DOHH2 (cell line): ENCODE measurements at regions not wholly inside any gene's neighbourhood (a gene's known extent, or its start where the extent isn't known, plus 50 kb on each side); places are given as distances from the start of the nearest gene placed in this dataset.

Source experiments
- H3F3A ChIP-seq: fragments of 200-600 bp; sonication (generic), shearing (Covaris generic); 2 replicates; pipeline ENCODE4 v1.6.0; 2016; ENCODE audit warnings: antibody characterized with exemption, mild to moderate bottlenecking; ENCODE audit not compliant: control insufficient read depth, insufficient read depth
- H3K27ac ChIP-seq: fragments of 200-600 bp; sonication (generic); 2 replicates; pipeline ENCODE4 v1.5.1; 2014; ENCODE audit warnings: low read depth, mild to moderate bottlenecking, low read length, moderate library complexity
- H3K27me3 ChIP-seq: fragments of 200-600 bp; sonication (generic); 2 replicates; pipeline ENCODE4 v1.6.1; 2014; ENCODE audit warnings: mild to moderate bottlenecking, low read length, mixed read lengths; ENCODE audit not compliant: control insufficient read depth
- H3K36me3 ChIP-seq: fragments of 200-600 bp; sonication (generic); 2 replicates; pipeline ENCODE4 v1.6.1; 2014; ENCODE audit warnings: mild to moderate bottlenecking, low read length, moderate library complexity, mixed read lengths; ENCODE audit not compliant: control insufficient read depth
- H3K4me1 ChIP-seq: fragments of 200-600 bp; sonication (generic); 2 replicates; pipeline ENCODE4 v1.6.1; 2014; ENCODE audit warnings: mild to moderate bottlenecking, low read length, mixed read lengths; ENCODE audit not compliant: control insufficient read depth
- H3K4me2 ChIP-seq: fragments of 200-600 bp; sonication (generic); 2 replicates; pipeline ENCODE4 v1.6.0; 2014; ENCODE audit warnings: mild to moderate bottlenecking, low read length, moderate library complexity
- H3K4me3 ChIP-seq: fragments of 200-600 bp; sonication (generic); 2 replicates; pipeline ENCODE4 v1.5.1; 2014; ENCODE audit warnings: mild to moderate bottlenecking, low read length, mixed read lengths
- H3K79me2 ChIP-seq: fragments of 200-600 bp; sonication (generic); 2 replicates; pipeline ENCODE4 v1.6.1; 2014; ENCODE audit warnings: mild to moderate bottlenecking, low read length, mixed read lengths; ENCODE audit not compliant: control insufficient read depth
- H3K9me2 ChIP-seq: fragments of 200-600 bp; sonication (generic); replicated peaks from 2 replicates; pipeline ENCODE4 v1.6.1; 2014; ENCODE audit warnings: mild to moderate bottlenecking, low read length, mixed read lengths; ENCODE audit not compliant: control insufficient read depth
- H3K9me3 ChIP-seq: fragments of 200-600 bp; sonication (generic); 2 replicates; pipeline ENCODE4 v1.6.1; 2014; ENCODE audit warnings: antibody characterized with exemption, low read length, mixed read lengths; ENCODE audit not compliant: control insufficient read depth, insufficient read depth
- H4K20me1 ChIP-seq: fragments of 200-600 bp; sonication (generic); 2 replicates; pipeline ENCODE4 v1.6.0; 2014; ENCODE audit warnings: low read depth, mild to moderate bottlenecking, antibody characterized with exemption, low read length, moderate library complexity; ENCODE audit not compliant: control insufficient read depth, insufficient read depth
- EZH2phosphoT487 ChIP-seq: fragments of 200-600 bp; sonication (generic); IDR thresholded peaks from 2 replicates; pipeline ENCODE4 v1.6.1; 2017; ENCODE audit warnings: borderline replicate concordance, mild to moderate bottlenecking, antibody characterized with exemption, low read length, moderate library complexity, mixed read lengths
- TF ChIP-seq, protein P1 (sequence below): fragments of 200-600 bp; sonication (generic); IDR thresholded peaks from one replicate; pipeline ENCODE4 v1.5.1; 2014; ENCODE audit warnings: antibody characterized with exemption, mild to moderate bottlenecking, low read depth, low read length; ENCODE audit not compliant: poor library complexity, severe bottlenecking

DNA sequence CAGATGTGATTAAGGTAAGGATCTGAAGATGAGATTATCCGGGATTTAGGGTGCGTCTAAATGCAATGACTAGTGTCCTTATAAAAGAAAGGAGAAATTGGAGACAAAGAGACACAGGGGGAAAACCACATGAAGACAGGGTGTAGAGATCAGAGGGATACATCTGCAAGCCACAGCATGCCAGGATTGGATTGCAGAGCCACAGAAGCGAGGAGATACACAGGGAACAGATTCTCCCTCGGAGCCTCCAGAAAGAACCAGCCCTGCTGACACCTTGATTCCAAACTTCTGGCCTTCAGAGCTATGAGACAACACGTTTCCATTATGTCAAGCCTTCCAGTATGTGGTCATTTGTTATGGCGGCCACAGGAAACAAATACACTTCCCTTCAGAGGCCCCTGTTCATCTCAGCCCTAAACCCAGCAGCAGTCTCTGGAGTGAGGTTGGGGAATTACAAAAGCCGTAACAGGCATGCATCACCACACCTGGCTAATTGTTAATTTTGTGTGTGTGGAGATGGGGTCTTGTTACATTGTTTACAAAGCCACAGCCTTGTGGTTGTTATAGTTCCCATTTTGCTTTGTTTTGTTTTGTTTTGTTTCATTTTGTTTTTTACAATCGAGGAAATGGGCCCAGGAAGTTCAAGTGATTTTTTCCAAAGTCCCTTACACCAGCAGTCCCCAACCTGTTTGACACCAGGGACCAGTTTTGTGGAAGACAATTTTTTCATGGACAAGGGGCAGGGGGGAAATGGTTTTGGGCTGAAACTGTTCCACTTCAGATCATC is 51.6 kb upstream of the LYRM9 start:
- Histone ChIP-seq H3K27ac (peak overlapping the region; percentile 49), H3K4me1 (peaks cover 44% of the 10 kb centered on the region), H4K20me1 (no peaks in the 10 kb centered on the region), H3K9me2 (no peaks in the 10 kb centered on the region), H3K79me2 (no peaks in the 10 kb centered on the region), H3K36me3 (no peaks in the 10 kb centered on the region), H3F3A (no peaks in the 10 kb centered on the region), H3K4me3 (peak overlapping the region; percentile 39; the same call in 1 of the 2 replicates), H3K27me3 (no peaks in the 10 kb centered on the region), H3K9me3 (no peaks in the 10 kb centered on the region), H3K4me2 (peak overlapping the region; percentile 63)
- TF ChIP-seq EZH2phosphoT487 = no peak
- TF ChIP-seq, protein P1, sequence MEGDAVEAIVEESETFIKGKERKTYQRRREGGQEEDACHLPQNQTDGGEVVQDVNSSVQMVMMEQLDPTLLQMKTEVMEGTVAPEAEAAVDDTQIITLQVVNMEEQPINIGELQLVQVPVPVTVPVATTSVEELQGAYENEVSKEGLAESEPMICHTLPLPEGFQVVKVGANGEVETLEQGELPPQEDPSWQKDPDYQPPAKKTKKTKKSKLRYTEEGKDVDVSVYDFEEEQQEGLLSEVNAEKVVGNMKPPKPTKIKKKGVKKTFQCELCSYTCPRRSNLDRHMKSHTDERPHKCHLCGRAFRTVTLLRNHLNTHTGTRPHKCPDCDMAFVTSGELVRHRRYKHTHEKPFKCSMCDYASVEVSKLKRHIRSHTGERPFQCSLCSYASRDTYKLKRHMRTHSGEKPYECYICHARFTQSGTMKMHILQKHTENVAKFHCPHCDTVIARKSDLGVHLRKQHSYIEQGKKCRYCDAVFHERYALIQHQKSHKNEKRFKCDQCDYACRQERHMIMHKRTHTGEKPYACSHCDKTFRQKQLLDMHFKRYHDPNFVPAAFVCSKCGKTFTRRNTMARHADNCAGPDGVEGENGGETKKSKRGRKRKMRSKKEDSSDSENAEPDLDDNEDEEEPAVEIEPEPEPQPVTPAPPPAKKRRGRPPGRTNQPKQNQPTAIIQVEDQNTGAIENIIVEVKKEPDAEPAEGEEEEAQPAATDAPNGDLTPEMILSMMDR = no peak

DNA sequence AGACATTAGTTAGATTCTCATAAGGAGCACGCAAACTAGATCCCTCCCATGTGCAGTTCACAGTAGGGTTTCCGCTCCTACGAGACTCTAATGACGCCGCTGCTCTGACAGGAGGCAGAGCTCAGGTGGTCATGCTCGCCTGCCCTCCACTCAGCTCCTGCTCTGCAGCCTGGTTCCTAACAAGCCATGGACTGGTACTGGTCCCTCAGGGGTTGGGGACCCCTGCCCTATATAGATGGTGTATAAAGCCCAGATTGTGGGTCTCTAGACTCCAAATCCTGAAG is 52.1 kb upstream of the LYRM9 start:
- Histone ChIP-seq H3K4me3 (peak overlapping the region; percentile 39; the same call in 1 of the 2 replicates), H3K9me3 (no peaks in the 10 kb centered on the region), H3K4me1 (peaks cover 39% of the 10 kb centered on the region), H3K79me2 (no peaks in the 10 kb centered on the region), H3K4me2 (peak overlapping the region; percentile 63), H4K20me1 (no peaks in the 10 kb centered on the region), H3K27me3 (no peaks in the 10 kb centered on the region), H3F3A (no peaks in the 10 kb centered on the region), H3K27ac (peak overlapping the region; percentile 49), H3K9me2 (no peaks in the 10 kb centered on the region), H3K36me3 (no peaks in the 10 kb centered on the region)
- no peak for TF ChIP-seq EZH2phosphoT487

DNA sequence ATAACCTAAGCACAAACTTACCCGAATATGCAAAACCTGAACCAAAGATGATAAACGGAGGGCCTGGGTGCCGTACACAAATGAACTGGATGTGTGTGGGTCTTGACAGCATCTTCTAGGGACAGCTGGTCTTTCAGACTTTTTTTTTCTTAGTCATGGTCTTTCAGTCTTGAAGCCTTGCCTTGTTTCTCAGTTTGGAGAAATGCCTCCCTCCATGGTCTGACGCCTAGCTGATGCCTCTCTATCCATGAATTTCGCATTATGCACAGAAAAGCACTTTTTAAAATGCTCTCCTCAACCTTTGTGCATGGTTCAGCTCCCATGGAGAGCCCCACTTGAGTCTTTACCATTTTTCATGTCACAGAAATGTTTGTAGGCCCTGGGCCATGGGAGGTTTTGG is 52.8 kb upstream of the LYRM9 start:
- H3K36me3 ChIP-seq = no peaks in the 10 kb centered on the region
- H4K20me1 ChIP-seq = no peaks in the 10 kb centered on the region
- H3K27ac ChIP-seq = no peak overlapping the region
- no peaks in the 10 kb centered on the region for H3F3A ChIP-seq
- no peaks in the 10 kb centered on the region for H3K27me3 ChIP-seq
- H3K9me2 ChIP-seq = no peaks in the 10 kb centered on the region
- H3K4me1 ChIP-seq = peaks cover 32% of the 10 kb centered on the region
- no peaks in the 10 kb centered on the region for H3K79me2 ChIP-seq
- no peak for TF ChIP-seq EZH2phosphoT487
- TF ChIP-seq, protein P1 = no peak
- peak overlapping the region; percentile 53 for H3K4me2 ChIP-seq
- H3K4me3 ChIP-seq = no peak overlapping the region
- H3K9me3 ChIP-seq = no peaks in the 10 kb centered on the region

DNA sequence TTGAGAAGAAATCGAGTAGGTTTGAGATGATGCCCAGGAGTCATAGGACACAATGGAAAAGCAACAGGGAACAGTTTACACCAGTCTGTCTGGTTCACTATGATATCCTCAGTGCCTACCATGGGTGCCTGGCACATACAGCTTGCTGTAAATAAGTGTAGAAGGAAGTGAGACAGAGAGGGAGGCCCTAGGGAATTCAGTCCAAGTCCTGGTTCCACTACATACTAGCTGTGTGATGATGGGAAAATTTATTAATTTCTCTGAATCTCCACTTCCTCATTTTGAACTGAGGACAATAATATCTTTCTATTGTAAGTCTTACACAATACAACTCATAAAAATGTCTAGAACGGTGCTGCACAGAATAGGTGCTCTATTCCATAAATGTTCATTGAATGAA is 53.3 kb upstream of the LYRM9 start:
- H3K27me3 ChIP-seq = no peaks in the 10 kb centered on the region
- H3K79me2 ChIP-seq = no peaks in the 10 kb centered on the region
- H3F3A ChIP-seq = no peaks in the 10 kb centered on the region
- H3K4me2 ChIP-seq = peak overlapping the region; percentile 53
- H3K9me3 ChIP-seq = no peaks in the 10 kb centered on the region
- H3K27ac ChIP-seq = no peak overlapping the region
- no peaks in the 10 kb centered on the region for H4K20me1 ChIP-seq
- TF ChIP-seq, protein P1 = no peak
- no peak for TF ChIP-seq EZH2phosphoT487
- peak overlapping the region; percentile 38 for H3K4me3 ChIP-seq
- H3K36me3 ChIP-seq = no peaks in the 10 kb centered on the region
- no peaks in the 10 kb centered on the region for H3K9me2 ChIP-seq
- peaks cover 32% of the 10 kb centered on the region for H3K4me1 ChIP-seq
